WTC11 (cell line): ENCODE measurements at regions not wholly inside any gene's neighbourhood (a gene's known extent, or its start where the extent isn't known, plus 50 kb on each side); places are given as distances from the start of the nearest gene placed in this dataset.

Experiments used
- ATAC-seq: fragments of 200-7000 bp; cut with Tn5 transposase; 2 replicates; pipeline ENCODE4 v1.10.0; 2021; ENCODE audit warnings: mild to moderate bottlenecking, moderate library complexity
- CTCF ChIA-PET: fragments of 300-600 bp; sonication (Branson Sonifier 250); formaldehyde crosslinking; loops from one replicate; lab custom pipeline; 2021; ENCODE audit warnings: antibody characterized with exemption; lab: Charles Lee
- POLR2A ChIA-PET: fragments of 350-600 bp; sonication (Branson Sonifier 250); formaldehyde crosslinking; loops from one replicate; lab custom pipeline; 2021; ENCODE audit warnings: antibody characterized with exemption; lab: Charles Lee
- DNase-seq: peaks from one replicate; pipeline ENCODE4 v3.0.0; 2021; ENCODE audit warnings: low spot score
- H3K27ac Mint-ChIP-seq: 2 replicates; pipeline ENCODE4 v1.8.0; 2021; ENCODE audit warnings: mixed read lengths
- H3K27me3 Mint-ChIP-seq: 2 replicates; pipeline ENCODE4 v1.8.0; 2021; ENCODE audit warnings: low read depth, mild to moderate bottlenecking, moderate library complexity, mixed read lengths
- H3K36me3 Mint-ChIP-seq: 2 replicates; pipeline ENCODE4 v1.8.0; 2021; ENCODE audit warnings: mixed read lengths
- H3K4me1 Mint-ChIP-seq: 2 replicates; pipeline ENCODE4 v1.8.0; 2022; ENCODE audit warnings: mixed read lengths
- H3K4me3 Mint-ChIP-seq: 2 replicates; pipeline ENCODE4 v1.8.0; 2021; ENCODE audit warnings: mild to moderate bottlenecking, moderate library complexity, mixed read lengths
- H3K9me3 Mint-ChIP-seq: 2 replicates; pipeline ENCODE4 v1.8.0; 2021; ENCODE audit warnings: mixed read lengths
- ETV6 ChIP-seq: sonication (generic); formaldehyde crosslinking; IDR thresholded peaks from 2 replicates; pipeline ENCODE4 v1.8.1; 2022; ENCODE audit warnings: mild to moderate bottlenecking, missing genetic modification reagents
- FOXJ3 ChIP-seq: sonication (generic); formaldehyde crosslinking; IDR thresholded peaks from 2 replicates; pipeline ENCODE4 v1.9.0; 2021; ENCODE audit warnings: missing genetic modification reagents, mild to moderate bottlenecking, borderline replicate concordance
- GABPB1 ChIP-seq: sonication (generic); formaldehyde crosslinking; IDR thresholded peaks from 2 replicates; pipeline ENCODE4 v1.8.1; 2023; ENCODE audit warnings: mild to moderate bottlenecking, missing genetic modification reagents
- GTF2I ChIP-seq: fragments of 250-450 bp; sonication (Bioruptor Pico); conservative IDR thresholded peaks from 2 replicates; pipeline ENCODE4 v1.4.0; 2021; ENCODE audit warnings: mild to moderate bottlenecking
- MYBL2 ChIP-seq: sonication (generic); formaldehyde crosslinking; IDR thresholded peaks from 2 replicates; pipeline ENCODE4 v1.8.1; 2023; ENCODE audit warnings: mild to moderate bottlenecking, moderate library complexity, missing genetic modification reagents
- NFYB ChIP-seq: sonication (generic); formaldehyde crosslinking; conservative IDR thresholded peaks from 2 replicates; pipeline ENCODE4 v1.8.0; 2022; ENCODE audit warnings: low read depth, missing genetic modification reagents
- NR1H2 ChIP-seq: sonication (generic); formaldehyde crosslinking; IDR thresholded peaks from 2 replicates; pipeline ENCODE4 v1.9.0; 2021; ENCODE audit warnings: mild to moderate bottlenecking, moderate library complexity, missing genetic modification reagents
- RORB ChIP-seq: fragments of 250-450 bp; sonication (Bioruptor Pico); IDR thresholded peaks from 2 replicates; pipeline ENCODE4 v1.9.0; 2021; ENCODE audit warnings: mild to moderate bottlenecking
- SMAD3 ChIP-seq: sonication (generic); formaldehyde crosslinking; IDR thresholded peaks from 2 replicates; pipeline ENCODE4 v1.8.0; 2022; ENCODE audit warnings: missing genetic modification reagents, mild to moderate bottlenecking, borderline replicate concordance
- ZNF121 ChIP-seq: sonication (generic); formaldehyde crosslinking; IDR thresholded peaks from 2 replicates; pipeline ENCODE4 v1.8.0; 2023; ENCODE audit warnings: missing genetic modification reagents
- ZNF219 ChIP-seq: sonication (generic); formaldehyde crosslinking; IDR thresholded peaks from 2 replicates; pipeline ENCODE4 v1.8.0; 2023; ENCODE audit warnings: missing genetic modification reagents, mild to moderate bottlenecking, borderline replicate concordance
- ZNF232 ChIP-seq: sonication (generic); formaldehyde crosslinking; IDR thresholded peaks from 2 replicates; pipeline ENCODE4 v1.8.0; 2022; ENCODE audit warnings: mild to moderate bottlenecking, missing genetic modification reagents
- ZNF317 ChIP-seq: sonication (generic); formaldehyde crosslinking; IDR thresholded peaks from 2 replicates; pipeline ENCODE4 v1.8.1; 2023; ENCODE audit warnings: low read depth, mild to moderate bottlenecking, moderate library complexity, missing genetic modification reagents, borderline replicate concordance
- ZNF416 ChIP-seq: fragments of 250-450 bp; sonication (Bioruptor Pico); IDR thresholded peaks from 2 replicates; pipeline ENCODE4 v1.9.0; 2021; ENCODE audit warnings: mild to moderate bottlenecking, inconsistent platforms
- TF ChIP-seq, protein P1 (sequence below): sonication (generic); formaldehyde crosslinking; IDR thresholded peaks from 2 replicates; pipeline ENCODE4 v1.8.0; 2022; ENCODE audit warnings: mild to moderate bottlenecking, missing genetic modification reagents
- TF ChIP-seq, protein P2 (sequence below): sonication (generic); formaldehyde crosslinking; IDR thresholded peaks from 2 replicates; pipeline ENCODE4 v1.8.0; 2022; ENCODE audit warnings: missing genetic modification reagents
- TF ChIP-seq, protein P3 (sequence below): sonication (generic); formaldehyde crosslinking; conservative IDR thresholded peaks from 2 replicates; pipeline ENCODE4 v1.8.1; 2023; ENCODE audit warnings: mild to moderate bottlenecking, low read depth, missing genetic modification reagents, moderate library complexity
- TF ChIP-seq, protein P4 (sequence below): sonication (generic); formaldehyde crosslinking; IDR thresholded peaks from 2 replicates; pipeline ENCODE4 v1.8.1; 2022; ENCODE audit warnings: missing genetic modification reagents, borderline replicate concordance
- TF ChIP-seq, protein P5 (sequence below): sonication (generic); formaldehyde crosslinking; IDR thresholded peaks from 2 replicates; pipeline ENCODE4 v1.8.1; 2023; ENCODE audit warnings: mild to moderate bottlenecking, missing genetic modification reagents

GRCh38 chr9:79857188-79857587, 285.4 kb downstream of the TLE4 start:
- H3K27me3 Mint-ChIP-seq = no peaks in the 10 kb centered on the region
- ATAC-seq (no peak), DNase-seq (no peak)
- H3K9me3 Mint-ChIP-seq = peaks cover 29% of the 10 kb centered on the region
- no peak overlapping the region for H3K4me3 Mint-ChIP-seq
- CTCF ChIA-PET = no interaction called here
- peaks cover 15% of the 10 kb centered on the region for H3K36me3 Mint-ChIP-seq
- peaks cover 4% of the 10 kb centered on the region for H3K4me1 Mint-ChIP-seq
- TF ChIP-seq NFYB (CRISPR knock-in tag) = no peak
- no peak for TF ChIP-seq MYBL2 (CRISPR knock-in tag)
- no peak for TF ChIP-seq ZNF121 (CRISPR knock-in tag)
- TF ChIP-seq NR1H2 (CRISPR knock-in tag) = no peak
- no peak for TF ChIP-seq GABPB1 (CRISPR knock-in tag)
- no peak for TF ChIP-seq FOXJ3
- TF ChIP-seq GTF2I (CRISPR knock-in tag) = no peak
- TF ChIP-seq, protein P1, sequence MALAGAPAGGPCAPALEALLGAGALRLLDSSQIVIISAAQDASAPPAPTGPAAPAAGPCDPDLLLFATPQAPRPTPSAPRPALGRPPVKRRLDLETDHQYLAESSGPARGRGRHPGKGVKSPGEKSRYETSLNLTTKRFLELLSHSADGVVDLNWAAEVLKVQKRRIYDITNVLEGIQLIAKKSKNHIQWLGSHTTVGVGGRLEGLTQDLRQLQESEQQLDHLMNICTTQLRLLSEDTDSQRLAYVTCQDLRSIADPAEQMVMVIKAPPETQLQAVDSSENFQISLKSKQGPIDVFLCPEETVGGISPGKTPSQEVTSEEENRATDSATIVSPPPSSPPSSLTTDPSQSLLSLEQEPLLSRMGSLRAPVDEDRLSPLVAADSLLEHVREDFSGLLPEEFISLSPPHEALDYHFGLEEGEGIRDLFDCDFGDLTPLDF (CRISPR knock-in tag) = no peak
- TF ChIP-seq, protein P2, sequence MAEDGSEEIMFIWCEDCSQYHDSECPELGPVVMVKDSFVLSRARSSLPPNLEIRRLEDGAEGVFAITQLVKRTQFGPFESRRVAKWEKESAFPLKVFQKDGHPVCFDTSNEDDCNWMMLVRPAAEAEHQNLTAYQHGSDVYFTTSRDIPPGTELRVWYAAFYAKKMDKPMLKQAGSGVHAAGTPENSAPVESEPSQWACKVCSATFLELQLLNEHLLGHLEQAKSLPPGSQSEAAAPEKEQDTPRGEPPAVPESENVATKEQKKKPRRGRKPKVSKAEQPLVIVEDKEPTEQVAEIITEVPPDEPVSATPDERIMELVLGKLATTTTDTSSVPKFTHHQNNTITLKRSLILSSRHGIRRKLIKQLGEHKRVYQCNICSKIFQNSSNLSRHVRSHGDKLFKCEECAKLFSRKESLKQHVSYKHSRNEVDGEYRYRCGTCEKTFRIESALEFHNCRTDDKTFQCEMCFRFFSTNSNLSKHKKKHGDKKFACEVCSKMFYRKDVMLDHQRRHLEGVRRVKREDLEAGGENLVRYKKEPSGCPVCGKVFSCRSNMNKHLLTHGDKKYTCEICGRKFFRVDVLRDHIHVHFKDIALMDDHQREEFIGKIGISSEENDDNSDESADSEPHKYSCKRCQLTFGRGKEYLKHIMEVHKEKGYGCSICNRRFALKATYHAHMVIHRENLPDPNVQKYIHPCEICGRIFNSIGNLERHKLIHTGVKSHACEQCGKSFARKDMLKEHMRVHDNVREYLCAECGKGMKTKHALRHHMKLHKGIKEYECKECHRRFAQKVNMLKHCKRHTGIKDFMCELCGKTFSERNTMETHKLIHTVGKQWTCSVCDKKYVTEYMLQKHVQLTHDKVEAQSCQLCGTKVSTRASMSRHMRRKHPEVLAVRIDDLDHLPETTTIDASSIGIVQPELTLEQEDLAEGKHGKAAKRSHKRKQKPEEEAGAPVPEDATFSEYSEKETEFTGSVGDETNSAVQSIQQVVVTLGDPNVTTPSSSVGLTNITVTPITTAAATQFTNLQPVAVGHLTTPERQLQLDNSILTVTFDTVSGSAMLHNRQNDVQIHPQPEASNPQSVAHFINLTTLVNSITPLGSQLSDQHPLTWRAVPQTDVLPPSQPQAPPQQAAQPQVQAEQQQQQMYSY (CRISPR knock-in tag) = no peak
- TF ChIP-seq ETV6 = no peak
- no peak for TF ChIP-seq ZNF219
- TF ChIP-seq, protein P3, sequence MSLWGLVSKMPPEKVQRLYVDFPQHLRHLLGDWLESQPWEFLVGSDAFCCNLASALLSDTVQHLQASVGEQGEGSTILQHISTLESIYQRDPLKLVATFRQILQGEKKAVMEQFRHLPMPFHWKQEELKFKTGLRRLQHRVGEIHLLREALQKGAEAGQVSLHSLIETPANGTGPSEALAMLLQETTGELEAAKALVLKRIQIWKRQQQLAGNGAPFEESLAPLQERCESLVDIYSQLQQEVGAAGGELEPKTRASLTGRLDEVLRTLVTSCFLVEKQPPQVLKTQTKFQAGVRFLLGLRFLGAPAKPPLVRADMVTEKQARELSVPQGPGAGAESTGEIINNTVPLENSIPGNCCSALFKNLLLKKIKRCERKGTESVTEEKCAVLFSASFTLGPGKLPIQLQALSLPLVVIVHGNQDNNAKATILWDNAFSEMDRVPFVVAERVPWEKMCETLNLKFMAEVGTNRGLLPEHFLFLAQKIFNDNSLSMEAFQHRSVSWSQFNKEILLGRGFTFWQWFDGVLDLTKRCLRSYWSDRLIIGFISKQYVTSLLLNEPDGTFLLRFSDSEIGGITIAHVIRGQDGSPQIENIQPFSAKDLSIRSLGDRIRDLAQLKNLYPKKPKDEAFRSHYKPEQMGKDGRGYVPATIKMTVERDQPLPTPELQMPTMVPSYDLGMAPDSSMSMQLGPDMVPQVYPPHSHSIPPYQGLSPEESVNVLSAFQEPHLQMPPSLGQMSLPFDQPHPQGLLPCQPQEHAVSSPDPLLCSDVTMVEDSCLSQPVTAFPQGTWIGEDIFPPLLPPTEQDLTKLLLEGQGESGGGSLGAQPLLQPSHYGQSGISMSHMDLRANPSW (CRISPR knock-in tag) = no peak
- TF ChIP-seq SMAD3 (CRISPR knock-in tag) = no peak
- TF ChIP-seq, protein P4, sequence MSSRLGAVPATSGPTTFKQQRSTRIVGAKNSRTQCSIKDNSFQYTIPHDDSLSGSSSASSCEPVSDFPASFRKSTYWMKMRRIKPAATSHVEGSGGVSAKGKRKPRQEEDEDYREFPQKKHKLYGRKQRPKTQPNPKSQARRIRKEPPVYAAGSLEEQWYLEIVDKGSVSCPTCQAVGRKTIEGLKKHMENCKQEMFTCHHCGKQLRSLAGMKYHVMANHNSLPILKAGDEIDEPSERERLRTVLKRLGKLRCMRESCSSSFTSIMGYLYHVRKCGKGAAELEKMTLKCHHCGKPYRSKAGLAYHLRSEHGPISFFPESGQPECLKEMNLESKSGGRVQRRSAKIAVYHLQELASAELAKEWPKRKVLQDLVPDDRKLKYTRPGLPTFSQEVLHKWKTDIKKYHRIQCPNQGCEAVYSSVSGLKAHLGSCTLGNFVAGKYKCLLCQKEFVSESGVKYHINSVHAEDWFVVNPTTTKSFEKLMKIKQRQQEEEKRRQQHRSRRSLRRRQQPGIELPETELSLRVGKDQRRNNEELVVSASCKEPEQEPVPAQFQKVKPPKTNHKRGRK (CRISPR knock-in tag) = no peak
- POLR2A ChIA-PET = no interaction called here
- no peak overlapping the region for H3K27ac Mint-ChIP-seq

DNA sequence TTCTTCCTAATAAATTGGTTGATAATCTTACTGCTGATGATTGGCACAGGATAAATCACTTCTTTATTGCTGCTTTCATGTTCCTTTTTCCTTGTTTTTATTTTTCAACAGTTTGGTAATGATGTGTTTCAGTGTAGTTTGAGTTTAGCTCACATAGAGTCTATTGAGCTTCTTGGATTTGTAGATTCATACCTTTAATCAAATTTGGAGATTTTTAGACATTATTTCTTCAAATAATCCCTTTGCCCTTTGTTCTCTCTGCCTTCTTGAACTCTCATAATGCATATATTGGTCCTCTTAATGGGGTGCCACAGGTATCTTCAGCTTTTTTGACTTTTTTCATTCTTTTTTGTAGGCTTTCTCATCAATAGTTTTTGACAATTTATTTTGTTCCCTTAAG, 275.3 kb downstream of the TLE4 start:
- DNase-seq = no peak
- Mint-ChIP-seq H3K4me3 (no peak overlapping the region), H3K9me3 (peaks cover 12% of the 10 kb centered on the region)
- no peak for ATAC-seq
- TF ChIP-seq RORB (CRISPR knock-in tag) = no peak
- TF ChIP-seq ZNF232 (CRISPR knock-in tag) = no peak
- TF ChIP-seq ZNF317 (CRISPR knock-in tag) = no peak
- no peak for TF ChIP-seq ZNF416 (CRISPR knock-in tag)
- TF ChIP-seq, protein P5, sequence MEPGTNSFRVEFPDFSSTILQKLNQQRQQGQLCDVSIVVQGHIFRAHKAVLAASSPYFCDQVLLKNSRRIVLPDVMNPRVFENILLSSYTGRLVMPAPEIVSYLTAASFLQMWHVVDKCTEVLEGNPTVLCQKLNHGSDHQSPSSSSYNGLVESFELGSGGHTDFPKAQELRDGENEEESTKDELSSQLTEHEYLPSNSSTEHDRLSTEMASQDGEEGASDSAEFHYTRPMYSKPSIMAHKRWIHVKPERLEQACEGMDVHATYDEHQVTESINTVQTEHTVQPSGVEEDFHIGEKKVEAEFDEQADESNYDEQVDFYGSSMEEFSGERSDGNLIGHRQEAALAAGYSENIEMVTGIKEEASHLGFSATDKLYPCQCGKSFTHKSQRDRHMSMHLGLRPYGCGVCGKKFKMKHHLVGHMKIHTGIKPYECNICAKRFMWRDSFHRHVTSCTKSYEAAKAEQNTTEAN (CRISPR knock-in tag) = no peak
- TF ChIP-seq, all 79 proteins: peak for 0
- H3K4me1 Mint-ChIP-seq = peaks cover 19% of the 10 kb centered on the region
- H3K27me3 Mint-ChIP-seq = peaks cover 14% of the 10 kb centered on the region
- H3K27ac Mint-ChIP-seq = no peak overlapping the region
- H3K36me3 Mint-ChIP-seq = no peaks in the 10 kb centered on the region
- POLR2A ChIA-PET = no interaction called here
- CTCF ChIA-PET = no interaction called here
